SH-SY5Y (cell line): ENCODE measurements at regions not wholly inside any gene's neighbourhood (a gene's known extent, or its start where the extent isn't known, plus 50 kb on each side); places are given as distances from the start of the nearest gene placed in this dataset.

Experiments used
- GATA2 ChIP-seq: IDR thresholded peaks from 2 replicates; pipeline ENCODE4 v1.6.1; 2011; ENCODE audit warnings: mild to moderate bottlenecking, low read depth, low read length
- GATA3 ChIP-seq: IDR thresholded peaks from 2 replicates; pipeline ENCODE4 v1.6.1; 2011; ENCODE audit warnings: low read depth, mild to moderate bottlenecking, low read length, moderate library complexity

GRCh38 chr2:133993160-133993559 lies 260.7 kb upstream of the MGAT5 start:
- TF ChIP-seq GATA2 (no peak), GATA3 (no peak)
